ENCODE measurements at regions not wholly inside any gene's neighbourhood (a gene's known extent, or its start where the extent isn't known, plus 50 kb on each side); places are given as distances from the start of the nearest gene placed in this dataset.

DNA sequence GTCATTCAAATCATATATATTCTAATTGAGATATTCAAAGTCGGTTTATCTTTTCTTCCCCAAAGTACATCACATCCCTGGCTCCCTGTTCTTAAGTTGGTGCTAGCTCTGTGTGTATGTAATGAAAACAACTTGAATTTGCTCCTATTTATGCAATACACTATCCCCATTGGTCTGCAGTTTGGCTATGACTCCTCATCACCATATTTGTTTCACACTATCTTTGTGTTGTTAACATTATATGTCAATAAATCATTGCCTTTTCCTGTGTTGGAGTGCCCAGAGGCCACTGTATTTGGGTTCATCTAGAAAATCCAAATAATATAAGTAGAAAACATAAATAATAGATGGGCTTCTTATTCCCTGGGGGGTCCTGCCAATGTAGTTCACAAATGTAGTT, 306.6 kb upstream of the TENM4 start:
- Histone ChIP-seq H3K36me3 (no peaks in the 10 kb centered on the region), H3K4me3 (no peak overlapping the region), H3K9me3 (no peaks in the 10 kb centered on the region), H3K27me3 (no peaks in the 10 kb centered on the region), H3K27ac (no peak overlapping the region), H3K4me1 (no peaks in the 10 kb centered on the region)
- no peak for TF ChIP-seq POLR2A (IDR thresholded peaks at IDR 0.05)
- TF ChIP-seq CTCF (IDR thresholded peaks at IDR 0.05), result no peak
- no peak for DNase-seq
- intact Hi-C loops (cut with DNase I), result no loop called here
- 86 to 88% methylated on average over 1 of the region's 1 CpG for WGBS, 2 donors

- TF ChIP-seq POLR2A (IDR thresholded peaks at IDR 0.05), result no peak
- H3K4me3 ChIP-seq, result no peak overlapping the region
- no peaks in the 10 kb centered on the region for H3K27me3 ChIP-seq
- DNase-seq, result no peak
- H3K36me3 ChIP-seq, result no peaks in the 10 kb centered on the region
- intact Hi-C loops (cut with DNase I), result no loop called here
- H3K4me1 ChIP-seq, result no peaks in the 10 kb centered on the region
- no peaks in the 10 kb centered on the region for H3K9me3 ChIP-seq
- H3K27ac ChIP-seq, result no peak overlapping the region
Measured at GRCh38 chr11:79744941-79745340, 304.1 kb upstream of the TENM4 start.

GRCh38 chr11:79742176-79742575, 301.3 kb upstream of the TENM4 start:
- no peaks in the 10 kb centered on the region for H3K9me3 ChIP-seq
- intact Hi-C loops (cut with DNase I), result no loop called here
- 56 to 63% methylated on average over 2 of the region's 2 CpGs for WGBS, 2 donors

GRCh38 chr11:79739591-79739990, 298.8 kb upstream of the TENM4 start:
- no peaks in the 10 kb centered on the region for H3K27me3 ChIP-seq
- DNase-seq, result no peak
- no peak overlapping the region for H3K27ac ChIP-seq
- H3K4me3 ChIP-seq, result no peak overlapping the region
- WGBS, 2 donors, result 63 to 75% methylated on average over 5 of the region's 5 CpGs
- H3K9me3 ChIP-seq, result no peaks in the 10 kb centered on the region
- intact Hi-C loops (cut with DNase I), result no loop called here
- H3K4me1 ChIP-seq, result no peaks in the 10 kb centered on the region
- H3K36me3 ChIP-seq, result no peaks in the 10 kb centered on the region
- no peak for TF ChIP-seq POLR2A (IDR thresholded peaks at IDR 0.05)

More at GRCh38 chr11:79742176-79742575, 301.3 kb upstream of the TENM4 start:
- TF ChIP-seq POLR2A (IDR thresholded peaks at IDR 0.05) (no peak), CTCF (IDR thresholded peaks at IDR 0.05) (no peak)
- Histone ChIP-seq H3K27ac (no peak overlapping the region), H3K4me1 (no peaks in the 10 kb centered on the region), H3K4me3 (no peak overlapping the region), H3K36me3 (no peaks in the 10 kb centered on the region), H3K27me3 (no peaks in the 10 kb centered on the region)
- no peak for DNase-seq

DNA sequence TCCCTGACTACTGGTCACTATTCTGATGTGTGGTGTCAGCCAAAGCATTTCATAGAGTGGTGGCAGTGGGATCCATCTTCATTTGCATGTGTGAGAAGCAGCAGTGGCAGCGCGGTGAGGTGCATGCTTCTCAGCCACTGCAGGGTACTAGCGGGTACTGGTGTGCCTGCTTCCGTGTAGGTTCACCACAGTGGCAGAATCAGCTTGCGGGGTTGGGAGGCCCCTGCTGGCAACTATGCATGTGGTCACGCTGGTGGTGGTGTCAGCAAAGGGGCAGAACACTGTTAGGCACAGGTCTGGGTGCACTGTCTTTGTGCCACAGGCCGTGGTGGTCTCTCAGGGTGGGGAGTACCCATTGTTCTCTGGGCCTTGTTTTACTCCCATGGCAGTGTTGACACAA, 286.4 kb upstream of the TENM4 start:
- Histone ChIP-seq H3K9me3 (no peaks in the 10 kb centered on the region), H3K27ac (no peak overlapping the region), H3K4me3 (no peak overlapping the region), H3K4me1 (no peaks in the 10 kb centered on the region), H3K36me3 (no peaks in the 10 kb centered on the region), H3K27me3 (no peaks in the 10 kb centered on the region)
- TF ChIP-seq POLR2A (IDR thresholded peaks at IDR 0.05) (no peak), CTCF (IDR thresholded peaks at IDR 0.05) (no peak)
- intact Hi-C loops (cut with DNase I), result no loop called here
- no peak for DNase-seq
- 83 to 92% methylated on average over 1 to 4 of the region's 7 CpGs for WGBS, 2 donors

DNA sequence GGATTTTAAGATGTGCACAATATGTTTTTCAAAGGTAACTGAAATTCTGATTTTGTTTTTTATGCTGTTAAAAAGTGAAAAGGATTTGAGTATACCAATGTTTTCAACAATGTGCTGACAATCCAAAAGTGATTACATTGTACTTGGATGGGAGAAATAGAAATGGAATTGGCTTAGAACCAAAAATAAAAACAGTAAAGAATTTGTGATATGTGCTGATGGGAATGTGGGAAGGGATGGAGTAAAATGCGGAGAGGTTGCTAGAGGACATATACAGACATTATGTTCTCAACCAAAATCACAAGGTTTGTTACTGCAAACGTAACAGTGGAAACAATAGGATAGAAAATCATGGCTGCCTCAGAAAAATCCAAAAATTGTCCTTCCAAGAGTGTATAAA, 279.3 kb upstream of the TENM4 start:
- intact Hi-C loops (cut with DNase I), result no loop called here
- Histone ChIP-seq H3K36me3 (no peaks in the 10 kb centered on the region), H3K4me1 (no peaks in the 10 kb centered on the region), H3K27me3 (no peaks in the 10 kb centered on the region), H3K9me3 (no peaks in the 10 kb centered on the region), H3K4me3 (no peak overlapping the region), H3K27ac (no peak overlapping the region)
- 66 to 71% methylated on average over 2 of the region's 2 CpGs for WGBS, 2 donors
- DNase-seq, result no peak
- TF ChIP-seq POLR2A (IDR thresholded peaks at IDR 0.05) (no peak), CTCF (IDR thresholded peaks at IDR 0.05) (no peak)
